ENCODE measurements at regions not wholly inside any gene's neighbourhood (a gene's known extent, or its start where the extent isn't known, plus 50 kb on each side); places are given as distances from the start of the nearest gene placed in this dataset.
"Not testable (repeated sequence)": the region's sequence is repeated elsewhere in the genome, so short reads cannot be mapped to it uniquely, and the experiment has no call there.

- Mint-ChIP-seq H3K9me3 (peaks cover 4% of the 10 kb centered on the region), H3K36me3 (ENCODE audit: low read depth) (no peaks in the 10 kb centered on the region)
These were observed 300.0 kb upstream of the ALG10B start for GRCh38 chr12:38016602-38017001.

GRCh38 chr12:38025916-38026315 lies 290.7 kb upstream of the ALG10B start:
- Mint-ChIP-seq H3K9me3 (peaks cover 8% of the 10 kb centered on the region), H3K27me3 (no peaks in the 10 kb centered on the region), H3K4me3 (no peak overlapping the region), H3K36me3 (ENCODE audit: low read depth) (no peaks in the 10 kb centered on the region), H3K4me1 (ENCODE audit: low read depth) (no peaks in the 10 kb centered on the region), H3K27ac (no peak overlapping the region)

More at GRCh38 chr12:38016602-38017001, 300.0 kb upstream of the ALG10B start:
- H3K27ac Mint-ChIP-seq = no peak overlapping the region
- no peak overlapping the region for H3K4me3 Mint-ChIP-seq
- no peaks in the 10 kb centered on the region for H3K4me1 Mint-ChIP-seq (ENCODE audit: low read depth)
- H3K27me3 Mint-ChIP-seq = no peaks in the 10 kb centered on the region

- Mint-ChIP-seq H3K27ac (no peak overlapping the region), H3K4me3 (no peak overlapping the region), H3K4me1 (ENCODE audit: low read depth) (no peaks in the 10 kb centered on the region), H3K27me3 (no peaks in the 10 kb centered on the region), H3K36me3 (ENCODE audit: low read depth) (no peaks in the 10 kb centered on the region), H3K9me3 (peaks cover 22% of the 10 kb centered on the region)
These were observed 263.5 kb upstream of the ALG10B start for GRCh38 chr12:38053113-38053512.

- Mint-ChIP-seq H3K9me3 (peaks cover 20% of the 10 kb centered on the region), H3K27me3 (no peaks in the 10 kb centered on the region), H3K36me3 (ENCODE audit: low read depth) (no peaks in the 10 kb centered on the region), H3K4me3 (no peak overlapping the region), H3K27ac (no peak overlapping the region), H3K4me1 (ENCODE audit: low read depth) (no peaks in the 10 kb centered on the region)
These were observed 262.7 kb upstream of the ALG10B start for GRCh38 chr12:38053655-38054464.

GRCh38 chr12:38056701-38057689 lies 259.6 kb upstream of the ALG10B start:
- Mint-ChIP-seq H3K4me1 (ENCODE audit: low read depth) (no peaks in the 10 kb centered on the region), H3K4me3 (no peak overlapping the region), H3K9me3 (peaks cover 19% of the 10 kb centered on the region), H3K27me3 (no peaks in the 10 kb centered on the region), H3K36me3 (ENCODE audit: low read depth) (no peaks in the 10 kb centered on the region), H3K27ac (no peak overlapping the region)

- Mint-ChIP-seq H3K9me3 (peaks cover 6% of the 10 kb centered on the region), H3K36me3 (ENCODE audit: low read depth) (no peaks in the 10 kb centered on the region), H3K4me3 (no peak overlapping the region), H3K27ac (no peak overlapping the region), H3K27me3 (no peaks in the 10 kb centered on the region), H3K4me1 (ENCODE audit: low read depth) (no peaks in the 10 kb centered on the region)
These were observed 216.9 kb upstream of the ALG10B start for GRCh38 chr12:38099686-38100085.

GRCh38 chr12:38101753-38102152 lies 214.8 kb upstream of the ALG10B start:
- Mint-ChIP-seq H3K36me3 (ENCODE audit: low read depth) (no peaks in the 10 kb centered on the region), H3K4me1 (ENCODE audit: low read depth) (no peaks in the 10 kb centered on the region), H3K27me3 (no peaks in the 10 kb centered on the region), H3K4me3 (no peak overlapping the region), H3K27ac (no peak overlapping the region), H3K9me3 (peaks cover 6% of the 10 kb centered on the region)

- H3K4me3 Mint-ChIP-seq = no peak overlapping the region
- H3K36me3 Mint-ChIP-seq (ENCODE audit: low read depth) = no peaks in the 10 kb centered on the region
- H3K27me3 Mint-ChIP-seq = no peaks in the 10 kb centered on the region
- H3K27ac Mint-ChIP-seq = no peak overlapping the region
- H3K9me3 Mint-ChIP-seq = peaks cover 6% of the 10 kb centered on the region
- H3K4me1 Mint-ChIP-seq (ENCODE audit: low read depth) = no peaks in the 10 kb centered on the region
These were observed 214.4 kb upstream of the ALG10B start for GRCh38 chr12:38102197-38102596.

- Mint-ChIP-seq H3K27me3 (no peaks in the 10 kb centered on the region), H3K4me3 (no peak overlapping the region), H3K9me3 (no peaks in the 10 kb centered on the region), H3K36me3 (ENCODE audit: low read depth) (no peaks in the 10 kb centered on the region), H3K4me1 (ENCODE audit: low read depth) (no peaks in the 10 kb centered on the region), H3K27ac (no peak overlapping the region)
These were observed 206.4 kb upstream of the ALG10B start for GRCh38 chr12:38110026-38110699.

- H3K27ac Mint-ChIP-seq = no peak overlapping the region
- H3K27me3 Mint-ChIP-seq = no peaks in the 10 kb centered on the region
- peaks cover 7% of the 10 kb centered on the region for H3K9me3 Mint-ChIP-seq
- H3K4me1 Mint-ChIP-seq (ENCODE audit: low read depth) = no peaks in the 10 kb centered on the region
- H3K36me3 Mint-ChIP-seq (ENCODE audit: low read depth) = no peaks in the 10 kb centered on the region
- H3K4me3 Mint-ChIP-seq = no peak overlapping the region
These were observed 202.6 kb upstream of the ALG10B start for GRCh38 chr12:38113991-38114390.

- H3K27ac Mint-ChIP-seq = no peak overlapping the region
- peaks cover 7% of the 10 kb centered on the region for H3K9me3 Mint-ChIP-seq
- H3K36me3 Mint-ChIP-seq (ENCODE audit: low read depth) = no peaks in the 10 kb centered on the region
- no peaks in the 10 kb centered on the region for H3K27me3 Mint-ChIP-seq
- no peaks in the 10 kb centered on the region for H3K4me1 Mint-ChIP-seq (ENCODE audit: low read depth)
- H3K4me3 Mint-ChIP-seq = no peak overlapping the region
These were observed 199.6 kb upstream of the ALG10B start for GRCh38 chr12:38116968-38117367.

- Mint-ChIP-seq H3K27me3 (no peaks in the 10 kb centered on the region), H3K4me3 (no peak overlapping the region), H3K9me3 (peaks cover 7% of the 10 kb centered on the region), H3K36me3 (ENCODE audit: low read depth) (no peaks in the 10 kb centered on the region), H3K27ac (no peak overlapping the region), H3K4me1 (ENCODE audit: low read depth) (no peaks in the 10 kb centered on the region)
These were observed 197.9 kb upstream of the ALG10B start for GRCh38 chr12:38118632-38119031.

- H3K27me3 Mint-ChIP-seq = peaks cover 5% of the 10 kb centered on the region
- peaks cover 7% of the 10 kb centered on the region for H3K9me3 Mint-ChIP-seq
- H3K4me3 Mint-ChIP-seq = no peak overlapping the region
- no peaks in the 10 kb centered on the region for H3K4me1 Mint-ChIP-seq (ENCODE audit: low read depth)
- H3K36me3 Mint-ChIP-seq (ENCODE audit: low read depth) = no peaks in the 10 kb centered on the region
- no peak overlapping the region for H3K27ac Mint-ChIP-seq
These were observed 196.1 kb upstream of the ALG10B start for GRCh38 chr12:38120438-38120837.

GRCh38 chr12:38123028-38123427 lies 193.5 kb upstream of the ALG10B start:
- H3K27ac Mint-ChIP-seq; H3K36me3 Mint-ChIP-seq (ENCODE audit: low read depth); H3K9me3 Mint-ChIP-seq; H3K4me1 Mint-ChIP-seq (ENCODE audit: low read depth); H3K4me3 Mint-ChIP-seq: not testable (repeated sequence)
- peaks cover 15% of the 10 kb centered on the region for H3K27me3 Mint-ChIP-seq
